ENCODE measurements at regions not wholly inside any gene's neighbourhood (a gene's known extent, or its start where the extent isn't known, plus 50 kb on each side); places are given as distances from the start of the nearest gene placed in this dataset.

DNA sequence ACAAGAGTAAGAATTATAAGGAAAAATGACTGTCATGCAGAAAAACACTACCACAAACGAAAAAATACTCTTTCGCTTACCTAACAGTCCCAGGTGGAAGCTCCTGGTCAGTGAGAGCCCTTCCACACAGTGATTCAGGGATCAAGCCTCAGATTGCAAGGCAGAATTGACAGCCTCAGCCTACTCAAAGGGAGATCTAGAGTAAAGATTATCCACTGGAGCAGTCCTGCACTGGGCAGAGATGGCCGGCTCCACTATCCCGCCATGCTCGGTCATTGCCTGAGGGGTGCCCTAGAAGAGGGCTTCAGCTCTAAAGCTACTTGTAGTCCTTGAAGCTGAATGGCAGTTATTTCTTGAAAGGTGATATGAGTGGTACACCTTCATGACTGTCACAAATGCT lies 174.7 kb downstream of the TTC8 start:
- TF ChIP-seq, protein P1, sequence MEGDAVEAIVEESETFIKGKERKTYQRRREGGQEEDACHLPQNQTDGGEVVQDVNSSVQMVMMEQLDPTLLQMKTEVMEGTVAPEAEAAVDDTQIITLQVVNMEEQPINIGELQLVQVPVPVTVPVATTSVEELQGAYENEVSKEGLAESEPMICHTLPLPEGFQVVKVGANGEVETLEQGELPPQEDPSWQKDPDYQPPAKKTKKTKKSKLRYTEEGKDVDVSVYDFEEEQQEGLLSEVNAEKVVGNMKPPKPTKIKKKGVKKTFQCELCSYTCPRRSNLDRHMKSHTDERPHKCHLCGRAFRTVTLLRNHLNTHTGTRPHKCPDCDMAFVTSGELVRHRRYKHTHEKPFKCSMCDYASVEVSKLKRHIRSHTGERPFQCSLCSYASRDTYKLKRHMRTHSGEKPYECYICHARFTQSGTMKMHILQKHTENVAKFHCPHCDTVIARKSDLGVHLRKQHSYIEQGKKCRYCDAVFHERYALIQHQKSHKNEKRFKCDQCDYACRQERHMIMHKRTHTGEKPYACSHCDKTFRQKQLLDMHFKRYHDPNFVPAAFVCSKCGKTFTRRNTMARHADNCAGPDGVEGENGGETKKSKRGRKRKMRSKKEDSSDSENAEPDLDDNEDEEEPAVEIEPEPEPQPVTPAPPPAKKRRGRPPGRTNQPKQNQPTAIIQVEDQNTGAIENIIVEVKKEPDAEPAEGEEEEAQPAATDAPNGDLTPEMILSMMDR (IDR thresholded peaks at IDR 0.05; ENCODE audit: control insufficient read depth, insufficient read depth, low read depth, low read length, missing control alignments): no peak
- no peak overlapping the region for H3K4me3 ChIP-seq (ENCODE audit: control insufficient read depth, low read depth, low read length)
- DNase-seq (ENCODE audit: low read depth): no peak

- no peak overlapping the region for H3K4me3 ChIP-seq (ENCODE audit: control insufficient read depth, low read depth, low read length)
- DNase-seq (ENCODE audit: low read depth): peak; percentile 97
- TF ChIP-seq, protein P1 (IDR thresholded peaks at IDR 0.05; ENCODE audit: control insufficient read depth, insufficient read depth, low read depth, low read length, missing control alignments): no peak
Observed at GRCh38 chr14:89000007-89000942, 175.8 kb downstream of the TTC8 start.

DNA sequence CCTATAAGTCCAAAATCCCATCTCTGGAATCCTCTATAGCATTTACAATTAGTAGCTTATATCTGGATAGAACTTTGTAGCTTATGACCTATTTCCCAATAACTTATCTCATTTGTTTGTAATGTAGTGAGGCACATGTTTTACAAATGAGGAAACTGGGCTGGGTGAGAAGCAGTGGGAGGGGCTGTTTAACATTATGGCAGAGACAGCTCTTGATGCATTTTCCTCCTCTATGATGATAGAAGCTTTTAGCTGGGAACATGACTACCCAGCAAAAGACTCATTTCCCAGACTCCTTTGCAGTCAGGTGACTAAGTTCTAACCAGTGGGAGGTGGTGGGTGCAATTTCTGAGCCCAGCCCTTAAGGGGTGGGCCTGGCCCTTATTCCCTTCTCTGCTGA lies 179.7 kb downstream of the TTC8 start:
- no peak for DNase-seq (ENCODE audit: low read depth)
- H3K4me3 ChIP-seq (ENCODE audit: control insufficient read depth, low read depth, low read length): no peak overlapping the region
- TF ChIP-seq, protein P1 (IDR thresholded peaks at IDR 0.05; ENCODE audit: control insufficient read depth, insufficient read depth, low read depth, low read length, missing control alignments): no peak

DNA sequence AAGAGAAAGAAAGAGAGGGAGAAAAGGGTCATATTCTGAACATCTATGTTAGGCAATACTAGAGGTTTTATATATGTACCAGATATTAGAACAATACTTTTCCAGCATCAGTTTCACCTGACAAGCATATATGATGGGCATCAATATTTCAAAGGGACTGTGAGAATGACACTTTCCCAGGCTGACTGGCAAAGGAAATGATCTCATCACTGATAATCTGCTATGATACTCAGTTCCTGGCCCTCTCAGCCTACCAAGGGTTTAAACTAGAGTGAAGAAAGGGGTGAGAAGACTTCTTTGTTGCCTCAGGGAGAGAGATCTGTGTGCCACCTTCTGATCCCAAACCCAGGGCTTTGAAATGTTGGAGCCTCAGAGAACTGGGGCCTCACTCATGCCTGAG lies 183.5 kb downstream of the TTC8 start:
- TF ChIP-seq, protein P1 (IDR thresholded peaks at IDR 0.05; ENCODE audit: control insufficient read depth, insufficient read depth, low read depth, low read length, missing control alignments): no peak
- DNase-seq (ENCODE audit: low read depth): no peak
- H3K4me3 ChIP-seq (ENCODE audit: control insufficient read depth, low read depth, low read length): no peak overlapping the region

GRCh38 chr14:89011355-89012281 lies 187.2 kb downstream of the TTC8 start:
- H3K4me3 ChIP-seq (ENCODE audit: control insufficient read depth, low read depth, low read length): no peak overlapping the region
- TF ChIP-seq, protein P1 (IDR thresholded peaks at IDR 0.05; ENCODE audit: control insufficient read depth, insufficient read depth, low read depth, low read length, missing control alignments): no peak
- DNase-seq (ENCODE audit: low read depth): no peak

DNA sequence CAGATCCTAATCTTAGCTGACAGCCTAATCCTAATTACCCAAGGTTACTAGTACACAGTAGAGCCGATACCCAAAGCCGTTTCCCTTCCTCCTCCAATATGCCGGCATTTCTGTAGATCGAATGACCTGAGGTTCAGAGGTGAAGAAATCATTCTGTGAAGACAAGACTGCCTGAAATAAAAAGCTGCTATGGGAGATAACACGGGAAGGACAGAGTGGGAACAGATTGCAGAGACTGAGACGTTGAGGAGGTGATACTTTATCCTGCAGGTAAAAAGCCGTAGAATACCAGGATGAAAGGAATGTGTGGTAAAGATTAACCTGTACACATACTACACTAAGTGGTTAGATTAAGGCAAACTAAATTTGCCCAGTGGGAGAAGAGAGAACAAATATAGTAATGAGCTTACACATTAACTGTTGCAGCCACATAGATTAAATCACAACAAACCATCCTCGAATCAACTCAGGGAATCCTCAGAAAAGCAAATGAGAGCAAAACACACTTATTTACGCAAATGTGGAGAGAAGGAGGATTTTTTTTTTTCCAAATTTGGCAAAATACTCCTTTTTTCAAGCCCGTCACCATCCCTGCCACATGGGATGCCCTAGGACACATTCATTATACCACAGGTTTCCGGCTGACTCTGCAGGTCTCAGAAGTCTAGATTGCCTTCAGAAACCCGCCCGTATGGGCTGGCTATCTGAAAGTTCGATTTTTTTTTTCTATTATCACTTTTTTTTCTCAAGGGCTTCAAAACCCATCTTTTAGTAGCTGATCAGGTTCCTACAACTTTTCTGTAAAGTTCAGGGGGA lies 188.0 kb downstream of the TTC8 start:
- no peak for DNase-seq (ENCODE audit: low read depth)
- TF ChIP-seq, protein P1 (IDR thresholded peaks at IDR 0.05; ENCODE audit: control insufficient read depth, insufficient read depth, low read depth, low read length, missing control alignments): no peak
- H3K4me3 ChIP-seq (ENCODE audit: control insufficient read depth, low read depth, low read length): no peak overlapping the region

Measured in AG09309 (cell line).